ENCODE measurements at regions not wholly inside any gene's neighbourhood (a gene's known extent, or its start where the extent isn't known, plus 50 kb on each side); places are given as distances from the start of the nearest gene placed in this dataset.
"Not testable (repeated sequence)": the region's sequence is repeated elsewhere in the genome, so short reads cannot be mapped to it uniquely, and the experiment has no call there.

DNA sequence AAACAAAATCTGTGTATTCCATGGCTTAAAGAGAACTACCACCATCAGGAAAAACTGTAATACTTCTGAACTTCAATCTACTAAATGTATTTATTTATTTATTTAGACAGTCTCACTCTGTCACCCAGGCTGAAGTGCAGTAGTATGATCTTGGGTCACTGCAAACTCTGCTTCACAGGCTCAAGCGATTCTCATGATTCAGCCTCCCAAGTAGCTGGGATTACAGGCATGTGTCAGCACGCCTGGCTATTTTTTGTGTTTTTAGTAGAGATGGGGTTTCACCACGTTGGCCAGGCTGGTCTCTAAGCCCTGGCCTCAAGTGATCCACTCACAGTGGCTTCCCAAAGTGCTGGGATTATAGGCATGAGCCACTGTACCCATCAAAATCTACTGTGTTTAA is 202.3 kb upstream of the POU1F1 start:
- DNase-seq: no peak

DNA sequence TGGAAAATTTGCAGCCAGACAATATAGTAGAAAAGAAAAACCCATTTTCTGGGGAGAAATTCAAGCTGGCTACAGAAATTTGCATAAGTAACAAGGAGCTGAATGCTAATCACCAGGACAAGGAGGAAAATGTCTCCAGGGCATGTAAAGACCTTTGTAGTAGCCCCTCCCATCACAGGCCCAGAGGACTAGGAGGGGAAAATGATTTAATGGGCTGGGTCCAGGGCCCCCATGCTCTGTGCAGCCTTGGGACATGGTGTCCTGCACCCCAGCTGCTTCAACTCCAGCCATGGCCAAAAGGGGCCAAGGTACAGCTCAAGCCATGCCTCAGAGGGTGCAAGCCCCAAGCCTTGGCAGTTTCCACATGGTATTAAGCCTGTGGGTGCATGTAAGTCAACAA is 197.6 kb upstream of the POU1F1 start:
- DNase-seq: no peak

DNA sequence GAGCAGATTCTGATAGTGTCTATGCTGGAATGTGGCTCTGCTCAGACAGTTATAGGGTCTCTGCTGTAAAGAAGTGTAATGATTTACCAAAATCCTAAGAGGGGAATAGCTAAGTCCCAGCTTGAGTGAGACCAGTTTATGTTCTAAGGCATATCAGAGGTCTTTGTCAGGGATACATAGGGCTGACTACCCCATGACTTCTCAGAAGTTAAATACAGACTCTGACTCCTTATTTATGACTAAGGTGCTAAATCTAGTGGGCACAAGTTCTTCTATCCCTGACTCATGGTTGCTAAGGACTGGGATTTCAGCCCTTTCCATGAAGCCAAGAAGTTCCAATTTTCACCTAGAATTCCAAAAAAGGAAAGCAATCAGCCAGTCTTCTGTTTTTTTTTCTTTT is 192.6 kb upstream of the POU1F1 start:
- DNase-seq: no peak

DNA sequence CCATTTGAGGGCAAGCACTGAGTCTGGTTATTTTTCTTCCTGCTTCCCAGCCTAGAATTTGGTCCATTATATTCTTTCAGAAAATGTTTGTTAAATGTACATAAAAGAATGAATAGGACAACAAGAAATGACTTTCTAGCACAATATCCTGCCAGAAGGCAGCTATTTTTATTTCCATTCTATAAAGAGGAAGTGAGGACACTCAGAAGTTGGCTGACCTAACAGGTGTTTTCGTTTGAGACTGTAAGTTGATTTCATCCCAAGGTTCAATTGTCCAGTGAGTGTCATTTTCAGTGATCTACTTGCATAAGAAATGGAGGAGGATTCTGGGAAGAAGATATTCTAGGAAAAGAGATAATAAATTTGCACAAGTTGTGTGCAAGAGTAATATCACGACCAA is 191.9 kb upstream of the POU1F1 start:
- DNase-seq: no peak

DNA sequence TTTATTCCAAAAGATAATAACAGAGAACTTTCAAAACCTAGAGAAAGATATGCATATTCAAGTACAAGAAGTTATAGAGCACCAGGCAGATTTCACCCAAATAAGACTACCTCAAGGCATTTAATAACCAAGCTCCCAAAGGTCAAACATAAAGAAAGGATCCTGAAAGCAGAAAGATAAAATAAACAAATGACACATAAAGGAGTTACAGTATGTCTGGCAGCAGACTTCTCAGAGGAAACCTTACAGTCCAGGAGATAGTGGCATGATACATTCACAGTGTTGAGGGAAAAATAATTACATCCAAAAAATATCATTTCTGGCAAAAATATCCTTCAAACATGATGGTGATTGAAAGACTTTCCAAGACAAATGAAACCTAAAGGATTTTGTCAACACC is 185.8 kb upstream of the POU1F1 start:
- DNase-seq: no peak

DNA sequence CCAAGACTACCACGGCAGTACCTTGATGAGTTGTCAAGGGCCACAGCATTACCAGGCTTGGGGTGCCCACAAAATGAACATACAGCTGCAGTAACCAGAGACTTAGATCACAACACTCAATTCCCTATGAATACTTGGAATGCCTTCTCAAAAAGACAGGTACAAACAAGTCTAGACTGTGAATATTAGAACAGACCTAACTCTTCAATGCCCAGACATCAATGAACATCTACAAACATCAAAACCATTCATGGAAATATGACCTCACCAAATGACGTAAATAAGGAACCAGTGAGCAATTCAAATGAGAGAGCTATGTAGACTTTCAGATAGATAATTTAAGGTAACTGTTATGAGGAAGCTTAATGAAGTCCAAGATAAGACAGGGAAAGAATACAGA is 185.1 kb upstream of the POU1F1 start:
- no peak for DNase-seq

DNA sequence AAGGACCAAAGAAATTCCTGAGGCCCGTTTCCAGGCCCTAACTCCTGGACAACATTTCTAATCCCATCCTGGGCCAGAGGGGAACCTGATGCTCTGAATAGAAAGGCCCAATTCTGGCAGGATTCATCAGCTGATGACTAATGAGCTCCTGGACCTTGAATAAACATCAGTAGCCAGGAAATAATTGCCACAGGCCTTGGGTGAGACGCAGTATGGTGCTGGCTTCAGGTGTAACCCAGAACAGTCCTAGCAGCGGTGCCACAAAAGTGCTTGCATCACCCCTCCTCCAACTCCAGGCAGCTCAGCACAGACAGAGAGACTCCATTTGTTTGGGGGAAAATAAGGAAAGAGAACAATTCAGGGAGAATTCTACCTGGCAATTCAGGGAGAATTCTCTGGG is 184.7 kb upstream of the POU1F1 start:
- DNase-seq: no peak

DNA sequence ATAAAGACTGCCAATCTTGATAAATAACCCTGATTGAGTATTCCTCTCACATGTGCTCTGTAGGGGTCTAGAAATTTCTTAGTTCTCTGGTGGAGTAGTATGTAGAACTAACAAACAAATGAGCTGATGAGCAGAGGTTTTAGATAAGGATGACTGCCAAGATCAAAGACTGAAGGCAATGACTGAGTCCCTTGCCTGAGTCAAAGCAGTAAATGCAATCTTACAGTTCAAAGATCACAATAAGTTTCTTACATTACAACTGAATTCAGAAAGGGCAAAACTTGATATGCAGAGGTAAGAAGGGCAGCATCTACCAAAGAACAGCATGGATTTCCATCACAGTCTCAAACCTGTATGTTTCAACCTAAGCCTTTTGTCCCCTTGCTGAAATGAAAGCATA is 172.2 kb upstream of the POU1F1 start:
- no peak for DNase-seq

DNA sequence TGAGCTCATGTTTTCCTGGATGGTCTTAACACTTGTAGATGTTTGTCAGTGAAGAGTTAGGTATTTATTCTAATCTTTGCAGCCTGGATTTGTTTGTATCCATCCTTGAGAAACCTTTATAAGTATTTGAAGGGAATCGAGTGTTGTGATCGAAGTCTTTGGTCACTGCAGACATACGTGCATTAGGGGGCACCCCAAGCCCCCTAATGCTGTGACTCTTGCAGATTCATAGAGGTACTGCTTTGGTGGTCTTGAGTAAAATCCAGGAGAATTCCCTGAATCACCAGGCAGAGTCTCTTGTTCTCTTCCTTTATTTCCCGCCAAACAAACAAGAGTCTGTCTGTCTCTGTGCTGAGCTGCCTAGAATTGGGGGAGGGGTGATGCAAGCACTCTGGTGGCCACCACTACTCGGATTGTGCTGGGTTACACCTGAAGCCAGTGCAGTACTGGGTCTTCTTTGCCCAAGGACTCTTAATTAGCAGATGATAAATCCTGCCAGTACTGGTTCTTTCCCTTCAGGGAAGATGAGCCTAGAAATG is 170.5 kb upstream of the POU1F1 start:
- DNase-seq: no peak

DNA sequence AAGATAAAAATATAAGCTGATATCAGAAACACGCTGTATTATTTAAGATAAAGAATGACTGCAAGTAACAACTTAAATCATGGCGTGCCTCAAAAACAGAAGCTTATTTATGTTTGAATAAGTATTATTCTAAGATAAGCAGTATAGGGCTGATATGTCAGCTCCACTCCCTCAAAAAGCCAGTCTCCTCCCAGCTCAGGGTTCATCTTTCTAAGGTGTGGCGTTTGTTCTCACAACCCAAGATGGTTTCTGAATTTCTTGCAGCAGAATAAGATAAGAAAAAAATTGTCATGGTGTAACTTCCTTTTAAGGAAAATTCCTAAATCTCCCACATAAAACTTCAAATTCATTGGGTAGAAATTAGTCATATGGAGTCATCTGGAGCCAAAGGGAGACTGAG is 166.1 kb upstream of the POU1F1 start:
- no peak for DNase-seq

DNA sequence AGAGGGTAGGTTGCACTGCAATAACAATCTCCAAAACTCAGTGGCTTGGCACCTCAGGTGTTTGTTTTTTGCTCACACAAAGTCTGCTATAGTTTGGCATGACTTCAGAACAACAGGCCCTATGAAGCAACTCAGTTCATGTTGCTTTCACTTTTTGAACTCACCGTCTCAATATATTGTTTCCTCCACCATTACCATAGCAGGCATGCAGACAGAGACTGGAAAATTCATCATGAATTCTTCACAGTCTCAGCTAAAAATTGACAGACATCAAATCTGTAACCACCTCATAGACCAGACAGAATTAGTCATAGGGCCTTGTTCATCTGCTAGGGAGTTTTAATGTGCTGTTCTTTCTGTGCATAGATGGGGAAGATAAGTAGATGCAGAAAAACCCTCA is 161.4 kb upstream of the POU1F1 start:
- DNase-seq: no peak

DNA sequence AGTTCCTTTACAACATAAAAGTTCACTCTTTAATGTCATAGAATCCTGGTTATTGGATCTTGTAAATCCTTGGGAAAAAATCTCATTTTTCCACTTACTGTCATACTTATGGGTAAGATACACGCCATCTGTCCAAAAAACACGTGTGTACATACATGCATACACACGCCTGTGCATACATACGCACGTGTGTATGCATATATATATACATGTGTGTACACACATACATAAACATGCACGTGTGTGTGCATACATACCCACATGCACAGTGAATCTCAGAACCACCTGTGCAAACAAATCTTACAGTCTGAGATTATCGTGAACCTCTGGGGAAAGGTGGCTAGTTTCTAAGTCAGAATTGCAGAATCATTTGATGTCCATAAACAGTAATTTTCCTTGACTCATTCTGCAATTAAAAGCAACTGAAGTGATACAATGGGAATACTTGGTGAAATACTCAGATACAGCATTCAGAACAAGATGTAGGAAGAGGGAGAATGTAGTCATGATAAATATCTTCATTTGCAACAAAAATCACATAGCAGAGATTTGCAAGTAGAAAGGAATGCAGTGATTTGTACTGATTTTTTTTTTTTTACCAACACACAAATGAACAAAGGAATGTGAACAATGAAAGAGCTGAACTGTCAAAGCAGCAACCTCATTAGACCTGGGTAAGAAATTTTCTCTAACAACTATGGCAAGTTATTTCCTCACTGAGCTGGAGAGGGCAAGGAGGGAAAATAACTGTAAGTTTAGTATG is 160.6 kb upstream of the POU1F1 start:
- DNase-seq: no peak

DNA sequence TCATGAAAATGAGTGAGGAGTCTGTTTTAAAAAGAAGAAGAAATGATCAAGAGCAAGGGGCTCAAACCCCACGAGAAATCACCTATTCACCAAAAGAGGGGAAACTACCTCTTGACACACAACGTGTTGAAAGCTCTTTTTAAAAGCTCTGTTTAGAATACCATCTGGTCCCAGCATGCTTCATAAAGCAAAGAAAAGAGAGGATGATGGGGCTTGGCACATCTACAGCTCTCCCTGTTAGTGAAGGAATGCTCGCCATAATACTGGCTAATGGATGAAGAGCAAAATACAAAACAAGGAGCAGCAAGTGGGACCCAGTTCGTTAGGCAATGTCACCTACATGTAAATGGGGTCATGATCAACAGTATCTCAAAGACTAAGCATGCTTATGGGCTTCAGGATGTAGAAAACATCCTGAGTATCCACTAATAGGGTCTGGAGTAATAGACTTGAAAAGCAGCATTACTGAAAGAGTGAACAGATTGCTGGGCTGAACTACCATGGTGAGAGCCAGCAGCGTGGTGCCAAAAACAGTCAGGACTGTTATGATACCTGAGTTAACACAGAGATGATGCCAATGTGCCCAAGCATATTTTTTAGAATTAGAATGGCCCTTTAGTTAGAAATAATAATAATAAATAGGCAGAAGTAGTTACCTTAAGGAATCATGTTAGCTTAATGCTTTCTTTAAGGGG is 159.7 kb upstream of the POU1F1 start:
- DNase-seq: peak; percentile 24

DNA sequence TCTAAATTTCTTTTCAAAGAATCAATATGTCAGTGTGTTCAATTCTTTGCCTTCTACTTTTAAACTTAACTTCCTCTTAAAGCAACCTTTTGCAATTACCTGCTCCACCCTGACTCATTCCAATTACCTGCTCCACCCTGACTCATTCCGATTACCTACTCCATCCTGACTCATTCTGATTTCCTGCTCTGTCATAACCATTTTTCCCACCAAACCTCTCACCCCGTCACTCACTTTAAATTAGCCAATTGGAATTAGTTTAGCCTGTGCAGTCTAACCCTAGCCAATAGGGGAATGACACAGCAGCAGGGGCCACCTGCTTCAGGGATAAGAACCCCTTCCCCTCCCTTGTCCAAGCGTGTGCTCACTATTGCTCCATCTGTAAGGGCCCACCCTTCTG is 157.1 kb upstream of the POU1F1 start:
- DNase-seq: not testable (repeated sequence)

DNA sequence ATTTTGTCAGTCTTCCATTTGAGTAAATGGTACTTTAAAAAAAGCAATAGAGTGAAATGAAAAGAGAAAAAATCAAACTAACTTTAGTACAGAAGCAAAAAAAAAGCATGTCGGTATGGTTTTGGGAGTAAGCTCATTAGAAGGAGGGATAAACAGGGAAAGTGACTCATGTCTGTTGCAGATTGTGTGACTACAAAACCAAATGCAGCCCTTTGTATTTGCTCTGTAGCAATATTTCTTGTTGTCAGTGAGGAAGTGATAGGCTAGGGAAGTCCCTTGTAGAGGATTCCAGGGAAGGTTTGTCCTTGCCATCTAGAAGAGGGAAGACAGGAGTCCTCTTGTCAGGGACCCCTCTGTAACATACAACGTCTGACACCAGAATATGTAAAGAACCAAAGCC is 150.5 kb upstream of the POU1F1 start:
- DNase-seq: no peak

DNA sequence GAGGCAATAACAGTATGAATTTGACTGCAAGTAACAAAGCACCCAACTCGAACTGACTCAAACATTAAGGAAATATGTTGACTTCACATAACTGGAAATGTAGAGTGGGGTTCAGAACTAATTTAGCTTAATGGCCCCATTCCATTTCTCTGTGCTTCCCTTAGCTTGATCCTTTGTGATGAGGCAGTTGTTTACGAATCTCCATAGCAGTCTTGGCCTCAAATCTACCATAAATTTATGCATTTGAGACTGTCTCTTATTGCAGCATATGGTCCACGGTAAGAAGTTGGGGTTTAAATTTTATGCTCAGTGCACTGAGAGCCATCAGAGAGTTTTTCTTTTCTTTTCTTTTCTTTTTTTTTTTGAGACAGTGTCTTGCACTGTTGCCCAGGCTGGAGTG is 148.7 kb upstream of the POU1F1 start:
- DNase-seq: no peak

DNA sequence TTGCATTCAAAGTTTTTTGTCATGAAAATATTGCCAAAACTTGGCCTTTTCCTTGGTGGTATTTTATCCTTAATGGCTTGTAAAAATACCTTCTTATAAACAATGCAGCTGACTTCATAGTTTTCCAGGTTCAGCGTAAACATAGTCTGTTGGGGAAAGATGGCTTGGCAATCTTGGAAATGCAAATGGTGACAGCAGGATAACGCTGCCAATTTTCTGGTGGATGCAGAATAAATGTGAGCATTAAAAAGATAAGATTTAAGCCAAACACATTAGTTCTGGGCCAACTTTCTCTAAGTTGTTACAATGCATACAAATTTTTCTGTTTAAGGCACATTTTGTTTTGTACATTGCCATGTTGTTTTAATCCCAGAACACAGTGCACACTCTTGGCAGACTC is 147.0 kb upstream of the POU1F1 start:
- no peak for DNase-seq

DNA sequence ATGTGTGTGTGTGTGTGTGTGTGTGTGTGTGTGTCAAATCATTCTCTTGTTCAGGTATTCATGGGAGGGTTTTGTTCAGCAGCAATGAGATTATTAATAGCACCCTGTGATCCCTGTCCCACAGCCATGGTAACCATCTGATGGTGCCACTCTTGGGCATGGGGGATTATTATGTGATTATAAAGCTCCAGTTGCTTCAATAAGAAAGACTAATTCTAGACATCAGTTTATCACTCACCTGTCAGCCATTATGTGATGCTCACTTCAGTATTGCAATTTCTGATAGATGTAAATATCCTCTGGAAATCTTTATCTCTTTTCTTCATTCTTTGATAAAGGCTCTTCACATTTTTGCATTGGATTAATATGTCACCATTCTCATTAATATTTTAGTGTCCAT is 145.9 kb upstream of the POU1F1 start:
- no peak for DNase-seq

DNA sequence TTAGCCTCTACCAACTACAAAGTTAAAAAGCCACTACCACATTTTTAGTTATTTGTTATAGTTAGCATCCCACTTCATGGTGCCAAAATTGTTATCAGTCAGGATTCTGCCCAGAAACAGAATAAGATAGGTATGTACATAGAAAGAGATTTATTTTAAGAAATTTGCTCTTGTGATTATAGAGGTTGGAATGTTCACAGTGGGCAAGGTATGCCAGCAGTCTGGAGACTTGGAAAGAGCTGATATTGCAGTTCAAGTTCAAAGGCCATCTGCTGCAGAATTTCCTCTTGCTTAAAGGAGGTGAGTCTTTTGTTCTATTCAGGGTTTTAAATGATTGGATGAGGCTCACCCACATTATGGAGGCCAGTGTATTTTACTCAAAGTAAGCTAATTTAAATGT is 143.8 kb upstream of the POU1F1 start:
- DNase-seq: no peak

DNA sequence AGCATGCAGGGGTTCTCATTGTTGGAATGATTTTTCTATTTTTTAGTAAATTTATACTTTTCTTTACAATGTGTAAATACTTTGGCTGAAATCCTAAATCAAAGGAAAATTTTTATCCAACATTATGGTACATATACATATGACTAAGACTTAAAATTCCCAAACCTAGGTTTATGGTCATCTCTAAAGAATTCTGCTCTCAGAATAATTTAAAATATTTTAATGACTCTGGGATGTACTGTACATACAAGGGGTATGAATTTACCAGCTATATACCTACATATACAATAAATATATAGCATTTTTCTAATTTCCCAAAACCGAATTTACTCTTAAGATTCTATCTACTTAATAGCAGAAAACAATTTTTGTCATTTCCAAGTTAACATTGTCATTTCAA is 137.9 kb upstream of the POU1F1 start:
- no peak for DNase-seq

DNA sequence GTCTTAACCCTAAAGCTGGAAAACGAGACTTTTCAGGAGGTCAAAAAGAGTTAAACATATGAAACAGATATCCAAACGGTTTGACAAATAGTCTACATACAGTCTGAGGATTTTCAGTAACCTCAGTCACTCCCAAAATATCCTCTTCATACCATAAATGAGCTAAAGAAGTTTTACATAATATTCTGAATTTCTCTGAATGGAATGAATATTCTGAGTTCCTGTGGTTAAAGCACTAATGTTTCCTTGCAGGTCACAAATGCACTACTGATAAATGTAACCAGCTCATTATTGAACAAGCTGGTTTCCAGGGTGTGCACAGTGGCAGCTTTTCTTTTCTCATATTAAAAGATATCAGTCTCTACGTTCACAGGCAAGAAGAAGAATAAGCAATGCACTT is 137.4 kb upstream of the POU1F1 start:
- no peak for DNase-seq

DNA sequence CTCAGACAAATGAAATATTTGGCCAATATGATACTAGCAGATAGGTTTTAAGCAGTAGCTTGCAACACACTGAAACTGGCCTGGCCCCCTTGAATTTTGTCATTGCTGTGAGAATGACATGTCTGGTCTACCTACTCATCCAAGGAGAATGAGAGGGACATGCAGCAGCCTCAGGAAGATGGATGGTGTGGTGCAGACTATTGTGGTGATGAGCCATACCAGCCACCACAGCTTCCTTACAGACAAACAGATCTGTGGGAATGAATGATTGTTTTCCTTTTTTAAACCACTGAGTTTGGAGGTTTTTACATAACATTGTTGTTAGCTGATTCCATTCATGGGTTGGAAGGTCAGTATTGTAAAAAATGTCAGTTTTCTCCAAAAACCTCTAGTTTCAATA is 133.7 kb upstream of the POU1F1 start:
- no peak for DNase-seq

DNA sequence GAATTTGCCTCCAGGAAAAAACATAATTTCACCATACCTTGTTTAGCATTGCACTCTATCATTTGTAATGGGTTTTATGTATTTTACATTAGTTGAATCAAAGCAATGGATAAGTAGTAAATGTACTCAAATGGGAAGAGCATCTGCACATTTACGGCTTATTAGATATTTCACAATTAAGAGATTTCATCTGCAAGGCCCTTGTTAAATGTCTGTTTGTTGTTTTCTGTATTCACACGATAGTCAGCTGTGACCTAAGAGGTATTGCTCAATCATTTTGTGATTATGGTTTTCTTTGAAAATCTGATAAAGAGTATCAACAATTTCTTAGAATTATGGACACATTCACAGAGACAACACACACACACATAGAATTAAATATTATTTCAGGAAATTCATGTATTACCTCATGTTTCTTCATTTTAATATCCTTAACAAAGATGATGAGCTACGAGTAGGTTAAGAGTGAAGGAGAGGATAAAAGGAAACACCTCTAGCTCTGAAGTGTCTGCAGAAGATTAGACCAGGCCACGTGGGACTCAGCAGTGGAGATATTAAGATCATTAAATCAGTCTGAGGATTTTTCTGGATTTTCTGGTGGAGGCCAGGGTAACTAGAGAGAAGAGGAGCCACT is 121.9 kb upstream of the POU1F1 start:
- no peak for DNase-seq

DNA sequence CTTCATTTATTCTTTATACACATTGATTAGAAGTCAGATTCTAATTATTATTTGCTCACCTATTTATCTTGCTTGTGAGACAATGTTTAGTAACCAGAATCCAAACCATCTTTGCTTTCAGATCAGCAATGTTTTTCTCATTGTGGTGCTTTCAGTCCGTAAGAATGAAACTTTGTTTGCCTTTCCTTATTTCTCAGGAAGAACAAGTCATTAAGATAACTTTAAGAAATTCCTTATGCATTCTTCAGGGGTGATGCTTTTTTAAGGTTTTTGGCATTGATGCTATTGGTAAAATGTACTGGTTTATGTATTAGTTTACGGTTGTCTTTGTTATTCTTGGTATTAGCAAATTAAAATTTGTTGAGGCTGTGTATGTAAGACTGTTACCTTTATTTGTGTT is 120.8 kb upstream of the POU1F1 start:
- no peak for DNase-seq
